Lower lobe of right lung (tissue), 2 donors: ENCODE measurements at regions not wholly inside any gene's neighbourhood (a gene's known extent, or its start where the extent isn't known, plus 50 kb on each side); places are given as distances from the start of the nearest gene placed in this dataset.

ENCODE experiments used
- ATAC-seq, 2 donors: fragments of 200-7000 bp; cut with Tn5 transposase; one replicate each; pipeline ENCODE4 v1.9.1; 2020 to 2022; ENCODE audit warnings: mild to moderate bottlenecking in 2 of 2, moderate library complexity in 2 of 2
- DNase-seq: peaks from one replicate; pipeline ENCODE4 v3.0.0-alpha.2; 2020
- H3K27ac ChIP-seq: fragments of 200-600 bp; one replicate; pipeline ENCODE4 v1.8.0; 2022
- H3K27me3 ChIP-seq: fragments of 200-600 bp; one replicate; pipeline ENCODE4 v1.8.0; 2022; ENCODE audit warnings: low read depth
- H3K36me3 ChIP-seq: fragments of 200-600 bp; one replicate; pipeline ENCODE4 v1.8.0; 2022; ENCODE audit warnings: mild to moderate bottlenecking
- H3K4me1 ChIP-seq: fragments of 200-600 bp; one replicate; pipeline ENCODE4 v1.8.0; 2022
- H3K4me3 ChIP-seq: fragments of 200-600 bp; one replicate; pipeline ENCODE4 v1.8.0; 2022; ENCODE audit warnings: mild to moderate bottlenecking
- H3K9me3 ChIP-seq: fragments of 200-600 bp; one replicate; pipeline ENCODE4 v1.8.0; 2022
- CTCF ChIP-seq: fragments of 200-600 bp; IDR thresholded peaks from one replicate; pipeline ENCODE4 v1.8.0; 2022; ENCODE audit warnings: antibody characterized with exemption, mild to moderate bottlenecking
- intact Hi-C: fragments of 100-400 bp; cut with DNase I; formaldehyde crosslinking; loops from one replicate; pipeline ENCODE4 v1.11.0; 2022
- donor health status: DM: no; HTN: yes; CAD: no; lungs with severe emphysema.

- intact Hi-C loops, result no loop called here
- Histone ChIP-seq H3K4me3 (no peak overlapping the region), H3K27ac (no peak overlapping the region), H3K9me3 (no peaks in the 10 kb centered on the region), H3K27me3 (no peaks in the 10 kb centered on the region), H3K4me1 (no peaks in the 10 kb centered on the region), H3K36me3 (no peaks in the 10 kb centered on the region)
- ATAC-seq, result no peak
- no peak for DNase-seq
- TF ChIP-seq CTCF, result no peak
These were observed 82.8 kb downstream of the MARCHF4 start for GRCh38 chr2:216289470-216289869.

GRCh38 chr2:216287251-216287650, 85.0 kb downstream of the MARCHF4 start:
- H3K27me3 ChIP-seq, result no peaks in the 10 kb centered on the region
- no peaks in the 10 kb centered on the region for H3K9me3 ChIP-seq
- intact Hi-C loops, result no loop called here
- H3K36me3 ChIP-seq, result no peaks in the 10 kb centered on the region
- H3K27ac ChIP-seq, result no peak overlapping the region
- no peaks in the 10 kb centered on the region for H3K4me1 ChIP-seq
- no peak overlapping the region for H3K4me3 ChIP-seq
- ATAC-seq (no peak), DNase-seq (no peak)
- TF ChIP-seq CTCF, result no peak

GRCh38 chr2:216286616-216287231, 85.6 kb downstream of the MARCHF4 start:
- Histone ChIP-seq H3K4me1 (no peaks in the 10 kb centered on the region), H3K36me3 (no peaks in the 10 kb centered on the region), H3K27ac (no peak overlapping the region), H3K4me3 (no peak overlapping the region), H3K27me3 (no peaks in the 10 kb centered on the region), H3K9me3 (no peaks in the 10 kb centered on the region)
- DNase-seq (no peak), ATAC-seq (no peak)
- intact Hi-C loops, result no loop called here
- TF ChIP-seq CTCF, result no peak

GRCh38 chr2:216285701-216286100, 86.6 kb downstream of the MARCHF4 start:
- H3K4me1 ChIP-seq, result no peaks in the 10 kb centered on the region
- TF ChIP-seq CTCF, result no peak
- ATAC-seq (no peak), DNase-seq (no peak)
- H3K27ac ChIP-seq, result no peak overlapping the region
- no peaks in the 10 kb centered on the region for H3K36me3 ChIP-seq
- no peaks in the 10 kb centered on the region for H3K27me3 ChIP-seq
- H3K9me3 ChIP-seq, result no peaks in the 10 kb centered on the region
- H3K4me3 ChIP-seq, result no peak overlapping the region
- intact Hi-C loops, result no loop called here

- no peaks in the 10 kb centered on the region for H3K36me3 ChIP-seq
- no peaks in the 10 kb centered on the region for H3K27me3 ChIP-seq
- ATAC-seq, result no peak
- no peak overlapping the region for H3K4me3 ChIP-seq
- intact Hi-C loops, result no loop called here
- H3K27ac ChIP-seq, result no peak overlapping the region
- no peak for DNase-seq
- H3K9me3 ChIP-seq, result no peaks in the 10 kb centered on the region
- H3K4me1 ChIP-seq, result no peaks in the 10 kb centered on the region
- TF ChIP-seq CTCF, result no peak
These were observed 87.6 kb downstream of the MARCHF4 start for GRCh38 chr2:216284708-216285107.
